ENCODE measurements at regions not wholly inside any gene's neighbourhood (a gene's known extent, or its start where the extent isn't known, plus 50 kb on each side); places are given as distances from the start of the nearest gene placed in this dataset.

GRCh38 chr1:30513396-30514136 lies 209.8 kb downstream of the MATN1 start:
- ChIA-PET CTCF (interaction anchor here (1.1 kb wide), 1 partner anchor 24 kb away, joined by 4 read pairs; no protein-coding TSS in a partner anchor), POLR2A (no interaction called here)
- TF ChIP-seq, protein P1, sequence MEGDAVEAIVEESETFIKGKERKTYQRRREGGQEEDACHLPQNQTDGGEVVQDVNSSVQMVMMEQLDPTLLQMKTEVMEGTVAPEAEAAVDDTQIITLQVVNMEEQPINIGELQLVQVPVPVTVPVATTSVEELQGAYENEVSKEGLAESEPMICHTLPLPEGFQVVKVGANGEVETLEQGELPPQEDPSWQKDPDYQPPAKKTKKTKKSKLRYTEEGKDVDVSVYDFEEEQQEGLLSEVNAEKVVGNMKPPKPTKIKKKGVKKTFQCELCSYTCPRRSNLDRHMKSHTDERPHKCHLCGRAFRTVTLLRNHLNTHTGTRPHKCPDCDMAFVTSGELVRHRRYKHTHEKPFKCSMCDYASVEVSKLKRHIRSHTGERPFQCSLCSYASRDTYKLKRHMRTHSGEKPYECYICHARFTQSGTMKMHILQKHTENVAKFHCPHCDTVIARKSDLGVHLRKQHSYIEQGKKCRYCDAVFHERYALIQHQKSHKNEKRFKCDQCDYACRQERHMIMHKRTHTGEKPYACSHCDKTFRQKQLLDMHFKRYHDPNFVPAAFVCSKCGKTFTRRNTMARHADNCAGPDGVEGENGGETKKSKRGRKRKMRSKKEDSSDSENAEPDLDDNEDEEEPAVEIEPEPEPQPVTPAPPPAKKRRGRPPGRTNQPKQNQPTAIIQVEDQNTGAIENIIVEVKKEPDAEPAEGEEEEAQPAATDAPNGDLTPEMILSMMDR (IDR thresholded peaks at IDR 0.05; ENCODE audit: control extremely low read depth, extremely low read depth, low read depth, missing control alignments) = no peak
- no peak for DNase-seq (ENCODE audit: extremely low spot score)

DNA sequence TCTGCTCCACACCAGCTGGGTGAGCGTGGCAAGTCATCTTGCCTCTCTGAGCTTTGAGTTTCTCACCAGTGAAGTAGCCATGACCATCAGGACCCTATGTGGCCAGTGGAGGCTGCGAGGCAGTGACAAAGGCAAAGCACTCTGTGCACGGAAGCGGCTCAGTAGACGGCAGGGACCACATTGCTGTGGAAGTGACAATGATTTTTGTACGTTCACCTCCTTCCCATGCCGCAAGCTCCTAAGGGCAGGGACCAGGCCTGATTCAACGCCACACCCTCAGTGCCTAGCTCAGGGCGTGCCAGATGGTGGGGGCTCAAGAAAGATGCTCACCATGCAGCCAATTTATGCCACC lies 210.5 kb downstream of the MATN1 start:
- ChIA-PET CTCF (no interaction called here), POLR2A (no interaction called here)
- TF ChIP-seq, protein P1 (IDR thresholded peaks at IDR 0.05; ENCODE audit: control extremely low read depth, extremely low read depth, low read depth, missing control alignments) = no peak
- DNase-seq (ENCODE audit: extremely low spot score) = no peak

DNA sequence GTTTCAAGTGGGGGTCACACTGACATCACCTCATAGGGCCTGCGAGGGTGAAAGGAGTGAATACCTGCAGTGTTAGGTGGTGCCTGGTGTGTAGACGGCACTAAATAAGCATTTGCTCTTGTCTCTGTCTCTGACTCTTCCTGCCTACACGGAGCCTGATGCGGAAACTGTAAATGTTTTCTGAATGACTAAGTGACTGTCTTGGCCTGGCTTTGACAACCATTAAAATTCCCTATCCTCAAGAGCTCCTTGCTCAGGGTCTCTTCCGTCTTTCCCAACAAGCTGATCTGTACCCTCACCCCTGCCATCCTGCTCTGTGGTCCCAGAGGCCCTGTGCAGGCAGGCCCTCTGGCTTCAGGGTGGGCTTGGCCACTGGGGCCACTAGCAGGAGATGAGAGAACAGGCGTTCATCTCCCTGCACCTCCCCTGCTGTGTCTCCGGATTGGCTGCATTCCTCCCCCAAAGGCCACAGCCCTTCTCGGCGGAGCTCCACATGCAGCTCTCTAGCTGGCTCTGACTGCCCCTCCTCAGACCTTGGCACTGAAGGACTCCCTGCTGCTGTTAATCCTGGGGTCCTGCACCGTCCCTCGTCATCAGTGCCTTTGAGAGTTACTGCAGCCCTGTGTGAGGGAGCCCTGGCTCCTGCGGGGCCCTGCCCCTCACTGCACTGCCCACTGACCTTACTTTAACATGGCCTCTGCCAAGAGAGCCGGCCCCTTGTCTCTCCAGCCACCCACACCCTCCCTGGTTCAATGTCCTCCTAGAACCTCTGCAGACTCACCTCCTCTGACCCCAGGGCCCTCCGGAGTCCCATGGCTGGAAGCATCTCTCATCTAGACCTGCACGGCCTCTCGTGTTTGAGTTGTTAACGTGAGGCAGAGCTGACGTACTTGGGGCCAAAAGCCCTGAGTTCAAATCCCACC lies 211.1 kb downstream of the MATN1 start:
- ChIA-PET CTCF (no interaction called here), POLR2A (no interaction called here)
- no peak for DNase-seq (ENCODE audit: extremely low spot score)

DNA sequence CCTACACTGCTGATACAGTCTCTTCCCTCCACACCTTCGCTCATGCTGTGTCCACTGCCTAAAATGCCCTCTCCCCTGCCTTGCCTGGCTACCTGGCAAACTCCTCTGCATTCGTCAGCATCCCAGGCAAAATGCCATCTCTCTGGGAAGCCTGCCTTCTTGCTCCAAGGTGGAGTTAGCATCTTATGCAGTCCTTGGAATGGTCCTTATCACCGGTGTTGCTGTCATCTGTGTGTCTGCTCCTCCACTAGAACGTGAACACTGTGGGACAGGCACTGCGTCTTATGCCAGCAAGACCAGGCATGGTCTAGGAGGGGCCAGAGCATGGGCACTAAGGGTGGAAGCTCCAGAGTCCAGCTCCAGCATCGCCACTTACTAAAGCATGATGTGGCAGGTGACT lies 211.8 kb downstream of the MATN1 start:
- DNase-seq (ENCODE audit: extremely low spot score) = no peak
- TF ChIP-seq, protein P1 (IDR thresholded peaks at IDR 0.05; ENCODE audit: control extremely low read depth, extremely low read depth, low read depth, missing control alignments) = no peak

More for the DNA sequence above, 211.1 kb downstream of the MATN1 start:
- TF ChIP-seq, protein P1 (IDR thresholded peaks at IDR 0.05; ENCODE audit: control extremely low read depth, extremely low read depth, low read depth, missing control alignments) = no peak

GRCh38 chr1:30511106-30511505 lies 212.3 kb downstream of the MATN1 start:
- CTCF ChIA-PET = no interaction called here
- TF ChIP-seq, protein P1 (IDR thresholded peaks at IDR 0.05; ENCODE audit: control extremely low read depth, extremely low read depth, low read depth, missing control alignments) = no peak
- POLR2A ChIA-PET = no interaction called here
- no peak for DNase-seq (ENCODE audit: extremely low spot score)

More for the DNA sequence above, 211.8 kb downstream of the MATN1 start:
- CTCF ChIA-PET = no interaction called here
- POLR2A ChIA-PET = no interaction called here

DNA sequence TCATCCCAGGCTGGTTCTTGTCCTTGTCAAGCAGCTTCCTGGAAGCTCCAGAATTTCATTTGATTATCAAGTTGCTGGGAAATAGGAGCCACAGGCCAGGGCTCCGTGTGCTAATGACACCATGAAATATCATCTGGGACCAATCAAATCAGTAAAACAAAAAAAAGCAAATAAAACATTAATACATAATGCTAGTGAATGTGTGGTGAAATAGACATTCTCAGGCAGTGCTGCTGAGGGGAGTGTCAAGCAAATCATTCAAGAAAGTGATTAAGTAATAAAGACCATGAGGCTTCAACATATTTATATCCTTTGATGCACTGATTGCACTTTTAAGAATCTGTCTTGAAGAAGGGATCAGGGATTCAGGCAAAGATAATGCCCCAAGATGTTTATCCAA lies 213.7 kb downstream of the MATN1 start:
- no peak for DNase-seq (ENCODE audit: extremely low spot score)
- TF ChIP-seq, protein P1 (IDR thresholded peaks at IDR 0.05; ENCODE audit: control extremely low read depth, extremely low read depth, low read depth, missing control alignments) = no peak
- ChIA-PET CTCF (no interaction called here), POLR2A (no interaction called here)

Data from GM10248 (cell line).